Activated T-cell treated with anti-CD3 and anti-CD28 coated beads, Interleukin-2, amount 50 U/mL, for 24 hours (primary cell): ENCODE measurements at regions not wholly inside any gene's neighbourhood (a gene's known extent, or its start where the extent isn't known, plus 50 kb on each side); places are given as distances from the start of the nearest gene placed in this dataset.

Experiments used
- DNase-seq: peaks from one replicate; pipeline ENCODE4 v3.0.0-alpha.2; 2020
- H3K27ac Mint-ChIP-seq: 2 replicates; pipeline ENCODE4 v1.8.0; 2020; ENCODE audit warnings: mild to moderate bottlenecking, mixed read lengths
- H3K27me3 Mint-ChIP-seq: 2 replicates; pipeline ENCODE4 v1.8.0; 2020; ENCODE audit warnings: mixed read lengths
- H3K36me3 Mint-ChIP-seq: 2 replicates; pipeline ENCODE4 v1.8.0; 2020; ENCODE audit warnings: low read depth, mixed read lengths
- H3K4me1 Mint-ChIP-seq: 2 replicates; pipeline ENCODE4 v1.8.0; 2020; ENCODE audit warnings: low read depth, mixed read lengths
- H3K4me3 Mint-ChIP-seq: 2 replicates; pipeline ENCODE4 v1.8.0; 2020; ENCODE audit warnings: mild to moderate bottlenecking, moderate library complexity, mixed read lengths
- H3K9me3 Mint-ChIP-seq: 2 replicates; pipeline ENCODE4 v1.8.0; 2020; ENCODE audit warnings: mixed read lengths

- no peaks in the 10 kb centered on the region for H3K9me3 Mint-ChIP-seq
- H3K4me1 Mint-ChIP-seq: peaks cover 2% of the 10 kb centered on the region
- H3K27ac Mint-ChIP-seq: no peak overlapping the region
- no peaks in the 10 kb centered on the region for H3K36me3 Mint-ChIP-seq
- H3K4me3 Mint-ChIP-seq: no peak overlapping the region
- H3K27me3 Mint-ChIP-seq: peaks cover 59% of the 10 kb centered on the region
- no peak for DNase-seq
Measured at GRCh38 chr3:150222691-150223489, 185.2 kb upstream of the TSC22D2 start.

GRCh38 chr3:150221904-150222523, 186.1 kb upstream of the TSC22D2 start:
- no peak for DNase-seq
- H3K9me3 Mint-ChIP-seq: no peaks in the 10 kb centered on the region
- peaks cover 67% of the 10 kb centered on the region for H3K27me3 Mint-ChIP-seq
- no peaks in the 10 kb centered on the region for H3K36me3 Mint-ChIP-seq
- no peak overlapping the region for H3K4me3 Mint-ChIP-seq
- H3K27ac Mint-ChIP-seq: no peak overlapping the region
- peaks cover 2% of the 10 kb centered on the region for H3K4me1 Mint-ChIP-seq

- Mint-ChIP-seq H3K9me3 (no peaks in the 10 kb centered on the region), H3K27ac (no peak overlapping the region), H3K36me3 (no peaks in the 10 kb centered on the region), H3K4me1 (peaks cover 2% of the 10 kb centered on the region), H3K27me3 (peaks cover 67% of the 10 kb centered on the region), H3K4me3 (no peak overlapping the region)
- no peak for DNase-seq
Measured at GRCh38 chr3:150220799-150221198, 187.3 kb upstream of the TSC22D2 start.

GRCh38 chr3:150220041-150220440, 188.1 kb upstream of the TSC22D2 start:
- Mint-ChIP-seq H3K9me3 (no peaks in the 10 kb centered on the region), H3K27me3 (peaks cover 69% of the 10 kb centered on the region), H3K36me3 (no peaks in the 10 kb centered on the region), H3K4me3 (no peak overlapping the region), H3K27ac (no peak overlapping the region), H3K4me1 (peaks cover 2% of the 10 kb centered on the region)
- DNase-seq: no peak

- DNase-seq: no peak
- no peak overlapping the region for H3K27ac Mint-ChIP-seq
- H3K4me1 Mint-ChIP-seq: peaks cover 2% of the 10 kb centered on the region
- H3K4me3 Mint-ChIP-seq: no peak overlapping the region
- peaks cover 61% of the 10 kb centered on the region for H3K27me3 Mint-ChIP-seq
- H3K9me3 Mint-ChIP-seq: no peaks in the 10 kb centered on the region
- no peaks in the 10 kb centered on the region for H3K36me3 Mint-ChIP-seq
Measured at GRCh38 chr3:150218841-150219240, 189.3 kb upstream of the TSC22D2 start.

- no peak overlapping the region for H3K4me3 Mint-ChIP-seq
- H3K4me1 Mint-ChIP-seq: peaks cover 2% of the 10 kb centered on the region
- H3K27me3 Mint-ChIP-seq: peaks cover 56% of the 10 kb centered on the region
- no peak for DNase-seq
- H3K9me3 Mint-ChIP-seq: no peaks in the 10 kb centered on the region
- no peaks in the 10 kb centered on the region for H3K36me3 Mint-ChIP-seq
- no peak overlapping the region for H3K27ac Mint-ChIP-seq
Measured at GRCh38 chr3:150218236-150218635, 189.9 kb upstream of the TSC22D2 start.

- Mint-ChIP-seq H3K27me3 (peaks cover 54% of the 10 kb centered on the region), H3K4me3 (no peak overlapping the region), H3K9me3 (no peaks in the 10 kb centered on the region), H3K27ac (no peak overlapping the region), H3K4me1 (peaks cover 2% of the 10 kb centered on the region), H3K36me3 (no peaks in the 10 kb centered on the region)
- no peak for DNase-seq
Measured at GRCh38 chr3:150217691-150218090, 190.4 kb upstream of the TSC22D2 start.

- Mint-ChIP-seq H3K27ac (no peak overlapping the region), H3K36me3 (no peaks in the 10 kb centered on the region), H3K27me3 (peaks cover 48% of the 10 kb centered on the region), H3K4me3 (no peak overlapping the region), H3K9me3 (no peaks in the 10 kb centered on the region), H3K4me1 (peaks cover 2% of the 10 kb centered on the region)
- DNase-seq: no peak
Measured at GRCh38 chr3:150216866-150217600, 191.1 kb upstream of the TSC22D2 start.

- Mint-ChIP-seq H3K4me1 (peaks cover 1% of the 10 kb centered on the region), H3K9me3 (no peaks in the 10 kb centered on the region), H3K4me3 (no peak overlapping the region), H3K27ac (no peak overlapping the region), H3K36me3 (no peaks in the 10 kb centered on the region), H3K27me3 (peaks cover 40% of the 10 kb centered on the region)
- no peak for DNase-seq
Measured at GRCh38 chr3:150216041-150216811, 191.9 kb upstream of the TSC22D2 start.

GRCh38 chr3:150215616-150216015, 192.5 kb upstream of the TSC22D2 start:
- Mint-ChIP-seq H3K36me3 (no peaks in the 10 kb centered on the region), H3K4me1 (no peaks in the 10 kb centered on the region), H3K9me3 (no peaks in the 10 kb centered on the region), H3K4me3 (no peak overlapping the region), H3K27me3 (peaks cover 35% of the 10 kb centered on the region), H3K27ac (no peak overlapping the region)
- no peak for DNase-seq

GRCh38 chr3:150213577-150213976, 194.5 kb upstream of the TSC22D2 start:
- H3K4me3 Mint-ChIP-seq: no peak overlapping the region
- no peak overlapping the region for H3K27ac Mint-ChIP-seq
- H3K27me3 Mint-ChIP-seq: peaks cover 42% of the 10 kb centered on the region
- no peaks in the 10 kb centered on the region for H3K36me3 Mint-ChIP-seq
- H3K9me3 Mint-ChIP-seq: no peaks in the 10 kb centered on the region
- H3K4me1 Mint-ChIP-seq: no peaks in the 10 kb centered on the region
- no peak for DNase-seq

GRCh38 chr3:150210461-150211110, 197.5 kb upstream of the TSC22D2 start:
- Mint-ChIP-seq H3K4me1 (no peaks in the 10 kb centered on the region), H3K27ac (no peak overlapping the region), H3K9me3 (no peaks in the 10 kb centered on the region), H3K36me3 (no peaks in the 10 kb centered on the region), H3K4me3 (no peak overlapping the region), H3K27me3 (peaks cover 36% of the 10 kb centered on the region)
- no peak for DNase-seq

- H3K36me3 Mint-ChIP-seq: no peaks in the 10 kb centered on the region
- peaks cover 32% of the 10 kb centered on the region for H3K27me3 Mint-ChIP-seq
- H3K4me3 Mint-ChIP-seq: no peak overlapping the region
- DNase-seq: no peak
- H3K27ac Mint-ChIP-seq: no peak overlapping the region
- no peaks in the 10 kb centered on the region for H3K9me3 Mint-ChIP-seq
- no peaks in the 10 kb centered on the region for H3K4me1 Mint-ChIP-seq
Measured at GRCh38 chr3:150203273-150203672, 204.8 kb upstream of the TSC22D2 start.

- Mint-ChIP-seq H3K4me1 (no peaks in the 10 kb centered on the region), H3K27me3 (peaks cover 34% of the 10 kb centered on the region), H3K27ac (no peak overlapping the region), H3K36me3 (no peaks in the 10 kb centered on the region), H3K4me3 (no peak overlapping the region), H3K9me3 (no peaks in the 10 kb centered on the region)
- no peak for DNase-seq
Measured at GRCh38 chr3:150202711-150203110, 205.4 kb upstream of the TSC22D2 start.
